ENCODE measurements at regions not wholly inside any gene's neighbourhood (a gene's known extent, or its start where the extent isn't known, plus 50 kb on each side); places are given as distances from the start of the nearest gene placed in this dataset.

DNA sequence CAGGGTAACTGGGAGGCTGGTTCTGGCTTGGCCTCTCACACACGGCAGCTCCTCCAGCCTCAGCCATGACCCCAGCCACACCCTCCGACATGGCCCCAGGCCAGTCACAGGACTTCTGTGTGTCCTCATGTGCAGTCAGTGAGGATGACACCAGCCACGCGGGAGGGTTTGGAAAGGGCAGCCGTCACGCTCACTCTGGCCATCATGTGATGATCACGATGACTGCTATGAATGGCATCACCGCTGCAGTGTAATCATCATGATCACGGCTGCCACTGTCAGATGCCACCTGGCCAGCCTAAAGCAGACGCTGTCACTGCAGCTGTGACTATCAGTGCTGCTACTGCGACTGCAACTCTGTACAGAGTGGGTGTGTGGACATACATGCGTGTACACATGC is 640.9 kb downstream of the BRD1 start:
- TF ChIP-seq, protein P1, sequence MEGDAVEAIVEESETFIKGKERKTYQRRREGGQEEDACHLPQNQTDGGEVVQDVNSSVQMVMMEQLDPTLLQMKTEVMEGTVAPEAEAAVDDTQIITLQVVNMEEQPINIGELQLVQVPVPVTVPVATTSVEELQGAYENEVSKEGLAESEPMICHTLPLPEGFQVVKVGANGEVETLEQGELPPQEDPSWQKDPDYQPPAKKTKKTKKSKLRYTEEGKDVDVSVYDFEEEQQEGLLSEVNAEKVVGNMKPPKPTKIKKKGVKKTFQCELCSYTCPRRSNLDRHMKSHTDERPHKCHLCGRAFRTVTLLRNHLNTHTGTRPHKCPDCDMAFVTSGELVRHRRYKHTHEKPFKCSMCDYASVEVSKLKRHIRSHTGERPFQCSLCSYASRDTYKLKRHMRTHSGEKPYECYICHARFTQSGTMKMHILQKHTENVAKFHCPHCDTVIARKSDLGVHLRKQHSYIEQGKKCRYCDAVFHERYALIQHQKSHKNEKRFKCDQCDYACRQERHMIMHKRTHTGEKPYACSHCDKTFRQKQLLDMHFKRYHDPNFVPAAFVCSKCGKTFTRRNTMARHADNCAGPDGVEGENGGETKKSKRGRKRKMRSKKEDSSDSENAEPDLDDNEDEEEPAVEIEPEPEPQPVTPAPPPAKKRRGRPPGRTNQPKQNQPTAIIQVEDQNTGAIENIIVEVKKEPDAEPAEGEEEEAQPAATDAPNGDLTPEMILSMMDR (IDR thresholded peaks at IDR 0.05; ENCODE audit: low read depth, low read length): no peak
- DNase-seq (ENCODE audit: extremely low read depth, low read depth): no peak

DNA sequence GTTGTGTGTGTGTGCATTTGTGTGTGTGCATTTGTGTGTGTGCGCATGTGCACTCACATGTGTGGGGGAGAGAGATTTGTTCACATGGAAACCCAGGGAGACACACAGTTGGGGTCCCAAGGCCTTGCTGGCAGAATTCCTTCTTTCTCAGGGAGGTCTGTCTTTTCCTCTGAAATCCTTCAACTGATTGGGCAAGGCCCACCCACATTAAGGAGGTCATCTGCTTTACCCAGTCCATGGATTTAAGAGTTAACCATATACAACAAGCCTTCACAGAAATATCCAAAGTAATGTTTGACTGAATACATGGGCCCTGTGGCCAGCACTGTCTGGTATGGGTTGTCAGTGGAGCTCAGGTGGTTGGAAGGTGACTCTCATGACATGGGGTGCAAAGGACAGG is 641.4 kb downstream of the BRD1 start:
- TF ChIP-seq, protein P1 (IDR thresholded peaks at IDR 0.05; ENCODE audit: low read depth, low read length): no peak
- DNase-seq (ENCODE audit: extremely low read depth, low read depth): no peak

DNA sequence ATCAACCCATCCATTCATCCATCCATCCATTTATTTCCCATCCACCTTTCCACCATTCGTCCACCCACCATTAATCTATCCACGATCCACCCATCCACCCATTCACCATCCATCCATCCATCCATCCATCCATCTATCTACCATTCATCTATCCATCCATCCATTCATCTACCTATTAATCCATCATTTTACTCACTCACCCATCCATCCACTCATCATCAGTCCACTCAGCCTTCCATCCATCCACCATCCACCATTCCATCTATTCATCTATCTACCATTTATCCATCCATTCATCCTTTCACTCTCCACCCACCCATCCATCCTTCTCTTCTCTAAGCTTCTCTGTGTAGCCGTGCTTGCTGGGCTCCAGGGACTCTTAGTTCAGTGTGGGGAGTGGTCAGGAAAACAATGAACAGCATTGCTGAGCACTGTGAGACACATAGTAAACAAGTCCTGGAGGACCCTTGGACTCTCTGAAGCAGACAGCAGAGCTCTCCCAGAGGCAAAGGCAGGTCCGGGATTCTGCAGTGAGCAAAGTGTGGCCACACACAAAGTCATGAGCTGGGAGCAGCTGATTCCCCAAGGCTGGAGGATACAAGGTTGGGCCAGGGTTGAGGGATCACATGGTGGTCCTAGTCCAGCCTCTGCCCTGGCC is 642.2 kb downstream of the BRD1 start:
- TF ChIP-seq, protein P1 (IDR thresholded peaks at IDR 0.05; ENCODE audit: low read depth, low read length): no peak

DNA sequence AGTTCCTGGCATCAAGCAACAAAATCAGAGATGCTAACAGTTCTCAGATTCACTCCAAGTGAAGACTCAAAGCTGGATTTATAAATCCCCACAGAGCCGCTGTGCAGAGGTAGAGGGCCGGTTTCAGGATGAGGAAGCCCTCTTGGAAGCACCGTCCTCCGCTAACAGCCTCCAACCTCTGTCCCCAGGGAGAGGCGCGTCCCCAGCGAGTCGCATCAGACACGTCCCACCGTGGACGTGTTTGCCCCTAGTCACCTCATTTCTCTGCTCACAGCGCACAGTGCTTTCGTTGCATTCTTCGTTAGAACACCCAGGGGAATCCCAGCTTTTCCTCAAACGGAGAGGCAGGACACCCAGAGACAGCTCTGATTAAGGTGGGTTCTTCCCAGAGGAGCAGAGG is 642.9 kb downstream of the BRD1 start:
- TF ChIP-seq, protein P1 (IDR thresholded peaks at IDR 0.05; ENCODE audit: low read depth, low read length): no peak

More for the DNA sequence above, 642.2 kb downstream of the BRD1 start:
- no peak for DNase-seq (ENCODE audit: extremely low read depth, low read depth)

DNA sequence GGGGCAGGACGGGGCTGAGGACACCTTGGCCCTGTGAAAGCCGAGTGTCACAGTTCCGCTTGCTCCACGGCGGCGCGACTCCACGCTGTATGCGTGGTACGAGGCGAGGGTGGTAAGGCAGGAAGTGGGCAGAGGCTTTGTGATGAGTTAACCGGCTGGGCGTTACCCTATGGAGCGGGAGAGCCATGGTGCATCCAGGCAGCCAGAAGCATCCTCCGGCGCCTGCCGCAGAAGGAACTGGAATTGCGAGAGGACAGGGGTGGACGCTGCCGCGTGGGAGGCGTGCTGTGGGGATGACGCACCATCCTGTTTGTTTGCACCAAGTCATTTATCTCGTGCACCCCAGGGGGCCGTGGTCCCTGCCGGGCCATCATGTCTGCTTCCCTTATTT is 643.9 kb downstream of the BRD1 start:
- DNase-seq (ENCODE audit: extremely low read depth, low read depth): no peak
- TF ChIP-seq, protein P1 (IDR thresholded peaks at IDR 0.05; ENCODE audit: low read depth, low read length): no peak

More for the DNA sequence above, 642.9 kb downstream of the BRD1 start:
- DNase-seq (ENCODE audit: extremely low read depth, low read depth): no peak

DNA sequence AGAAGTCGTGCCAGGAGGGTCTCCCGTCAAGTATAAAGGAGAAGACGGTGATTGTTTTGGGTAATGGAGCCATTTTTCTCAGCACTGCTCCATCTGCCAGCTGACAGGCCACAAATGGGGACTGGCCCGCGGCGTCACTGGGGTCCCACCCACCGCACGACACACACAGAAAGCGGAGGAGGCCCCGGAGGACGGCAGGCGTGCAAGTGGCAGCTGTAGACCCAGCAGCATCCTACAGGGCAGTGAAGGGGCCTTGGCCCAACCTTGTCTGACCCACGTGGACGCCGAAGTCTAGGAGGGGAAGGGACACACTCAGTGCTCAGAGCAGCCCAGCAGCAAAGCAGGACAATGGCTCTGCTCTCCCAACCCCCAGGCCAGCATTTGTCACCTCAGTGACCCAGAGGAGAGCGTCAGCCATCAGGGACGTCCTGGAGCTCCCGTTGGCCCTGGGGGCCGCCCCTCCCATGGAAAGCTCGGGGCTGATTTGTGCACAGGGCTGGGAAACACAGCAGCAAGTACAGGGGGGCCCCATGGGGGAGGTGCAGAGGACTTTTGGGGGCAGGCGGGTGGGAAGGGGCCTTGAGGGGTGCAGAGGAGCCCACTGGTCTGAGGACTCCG is 644.4 kb downstream of the BRD1 start:
- no peak for DNase-seq (ENCODE audit: extremely low read depth, low read depth)
- TF ChIP-seq, protein P1 (IDR thresholded peaks at IDR 0.05; ENCODE audit: low read depth, low read length): no peak

DNA sequence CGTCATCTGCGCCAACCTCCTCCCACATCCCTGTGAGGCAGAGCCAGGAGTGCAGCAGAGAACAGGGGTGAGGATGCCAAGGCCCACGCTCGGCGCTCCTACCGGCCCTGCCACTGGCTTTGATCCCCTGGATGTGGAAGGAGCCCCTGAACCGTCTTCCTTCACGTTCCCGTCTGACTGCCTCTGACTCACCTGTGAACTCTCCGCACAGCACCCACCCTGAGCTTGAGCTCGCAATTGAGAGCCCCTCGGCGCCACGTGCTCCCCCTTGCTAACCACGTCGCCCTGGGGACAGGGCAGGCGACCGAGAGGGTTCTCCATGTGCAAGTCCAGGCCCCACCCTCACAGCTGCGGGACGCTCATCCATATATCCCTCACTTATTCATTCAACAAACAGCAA is 645.3 kb downstream of the BRD1 start:
- TF ChIP-seq, protein P1 (IDR thresholded peaks at IDR 0.05; ENCODE audit: low read depth, low read length): no peak
- DNase-seq (ENCODE audit: extremely low read depth, low read depth): no peak
